Activated CD4-positive, alpha-beta memory T cell treated with anti-CD3 and anti-CD28 coated beads for 36 hours (primary cell): ENCODE measurements at regions not wholly inside any gene's neighbourhood (a gene's known extent, or its start where the extent isn't known, plus 50 kb on each side); places are given as distances from the start of the nearest gene placed in this dataset.

Experiments
- CTCF ChIA-PET: fragments of 350-600 bp; sonication (Branson Sonifier 250); formaldehyde crosslinking; loops from one replicate; lab custom pipeline; 2021; ENCODE audit warnings: antibody characterized with exemption, inconsistent platforms; lab: Charles Lee
- POLR2A ChIA-PET: fragments of 350-600 bp; sonication (Branson Sonifier 250); formaldehyde crosslinking; loops from one replicate; lab custom pipeline; 2021; ENCODE audit warnings: antibody characterized with exemption; lab: Charles Lee
- DNase-seq: peaks from one replicate; pipeline ENCODE4 v3.0.0-alpha.2; 2020
- H3K27ac Mint-ChIP-seq: one replicate; pipeline ENCODE4 v1.8.0; 2021; ENCODE audit warnings: mixed read lengths
- H3K27me3 Mint-ChIP-seq: one replicate; pipeline ENCODE4 v1.8.0; 2021; ENCODE audit warnings: mixed read lengths
- H3K36me3 Mint-ChIP-seq: one replicate; pipeline ENCODE4 v1.8.0; 2021; ENCODE audit warnings: mixed read lengths
- H3K4me1 Mint-ChIP-seq: one replicate; pipeline ENCODE4 v1.8.0; 2021; ENCODE audit warnings: low read depth, mixed read lengths
- H3K4me3 Mint-ChIP-seq: one replicate; pipeline ENCODE4 v1.8.0; 2021; ENCODE audit warnings: mild to moderate bottlenecking, mixed read lengths
- H3K9me3 Mint-ChIP-seq: one replicate; pipeline ENCODE4 v1.8.0; 2021; ENCODE audit warnings: mixed read lengths
- intact Hi-C: fragments of 100-400 bp; cut with micrococcal nuclease; formaldehyde crosslinking; loops from one replicate; pipeline ENCODE4 v1.15.1; 2023

DNA sequence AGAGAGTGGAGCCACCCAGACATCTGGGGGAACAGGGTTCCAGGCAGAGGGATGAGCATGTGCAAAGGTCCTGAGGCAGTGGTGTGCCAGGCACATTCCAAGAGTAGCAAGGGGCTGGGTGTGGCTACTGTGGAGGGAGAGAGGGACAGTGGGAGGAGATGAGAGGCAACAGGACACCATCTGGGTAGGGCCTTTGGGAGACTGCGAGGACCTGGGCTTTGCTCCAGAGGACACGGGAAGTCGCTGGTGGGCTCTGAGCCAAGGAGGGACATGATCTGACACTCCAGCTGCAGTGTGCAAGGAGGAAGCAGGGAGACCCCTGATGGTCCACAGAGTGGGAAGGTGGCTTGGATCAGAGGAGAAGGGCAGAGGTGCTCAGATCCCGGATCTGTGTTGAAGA is 56.7 kb upstream of the MED9 start:
- Mint-ChIP-seq H3K4me3 (no peak overlapping the region), H3K27me3 (no peaks in the 10 kb centered on the region)
- CTCF ChIA-PET: no interaction called here

GRCh38 chr17:17420561-17421269 is 56.1 kb upstream of the MED9 start:
- POLR2A ChIA-PET: no interaction called here
- no peak for DNase-seq
- Mint-ChIP-seq H3K27ac (no peak overlapping the region), H3K27me3 (no peaks in the 10 kb centered on the region), H3K9me3 (peaks cover 3% of the 10 kb centered on the region), H3K4me3 (no peak overlapping the region), H3K36me3 (peaks cover 2% of the 10 kb centered on the region), H3K4me1 (peaks cover 17% of the 10 kb centered on the region)
- intact Hi-C loops: no loop called here
- CTCF ChIA-PET: no interaction called here

More for the DNA sequence above, 56.7 kb upstream of the MED9 start:
- intact Hi-C loops: no loop called here
- Mint-ChIP-seq H3K27ac (no peak overlapping the region), H3K36me3 (peaks cover 2% of the 10 kb centered on the region), H3K9me3 (peaks cover 3% of the 10 kb centered on the region), H3K4me1 (peaks cover 17% of the 10 kb centered on the region)
- DNase-seq: no peak
- POLR2A ChIA-PET: no interaction called here

- H3K27ac Mint-ChIP-seq: no peak overlapping the region
Observed at GRCh38 chr17:17421346-17422216, 55.2 kb upstream of the MED9 start.

GRCh38 chr17:17422217-17422610 is 54.6 kb upstream of the MED9 start:
- no peak overlapping the region for H3K4me3 Mint-ChIP-seq
- POLR2A ChIA-PET: no interaction called here
- intact Hi-C loops: no loop called here
- CTCF ChIA-PET: no interaction called here
- peaks cover 3% of the 10 kb centered on the region for H3K4me1 Mint-ChIP-seq
- H3K36me3 Mint-ChIP-seq: peaks cover 2% of the 10 kb centered on the region
- no peak overlapping the region for H3K27ac Mint-ChIP-seq
- H3K9me3 Mint-ChIP-seq: peaks cover 3% of the 10 kb centered on the region
- H3K27me3 Mint-ChIP-seq: no peaks in the 10 kb centered on the region
- no peak for DNase-seq

More at GRCh38 chr17:17421346-17422216, 55.2 kb upstream of the MED9 start:
- POLR2A ChIA-PET: no interaction called here
- CTCF ChIA-PET: no interaction called here
- Mint-ChIP-seq H3K4me3 (no peak overlapping the region), H3K36me3 (peaks cover 2% of the 10 kb centered on the region), H3K9me3 (peaks cover 3% of the 10 kb centered on the region), H3K4me1 (peaks cover 9% of the 10 kb centered on the region), H3K27me3 (no peaks in the 10 kb centered on the region)
- DNase-seq: no peak
- intact Hi-C loops: no loop called here

DNA sequence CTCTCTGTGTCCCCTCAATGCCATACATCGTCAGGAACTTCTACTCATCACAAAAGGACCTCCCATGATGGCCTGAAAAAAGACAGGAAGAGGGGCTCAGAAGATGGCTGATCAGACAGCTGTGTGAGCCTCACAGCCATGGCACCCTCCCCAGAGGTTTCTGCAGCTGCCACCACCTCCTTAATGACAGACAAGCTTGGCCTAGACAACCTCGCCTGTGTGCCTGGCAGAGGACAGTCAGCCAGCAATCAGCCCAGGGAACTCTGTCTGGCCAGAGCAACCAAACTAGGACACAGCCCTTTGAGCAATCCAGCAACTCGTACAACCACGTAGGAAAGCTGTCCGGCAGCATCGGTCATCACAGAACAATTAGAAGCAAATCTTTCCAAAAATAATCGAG is 54.2 kb upstream of the MED9 start:
- intact Hi-C loops: no loop called here
- Mint-ChIP-seq H3K27me3 (no peaks in the 10 kb centered on the region), H3K9me3 (peaks cover 3% of the 10 kb centered on the region), H3K27ac (no peak overlapping the region), H3K4me3 (no peak overlapping the region), H3K36me3 (peaks cover 2% of the 10 kb centered on the region), H3K4me1 (peaks cover 3% of the 10 kb centered on the region)
- ChIA-PET CTCF (no interaction called here), POLR2A (no interaction called here)
- DNase-seq: no peak

- CTCF ChIA-PET: interaction anchor here (1.1 kb wide), 1 partner anchor 69 kb away, joined by 4 read pairs; no protein-coding TSS in a partner anchor
- POLR2A ChIA-PET: no interaction called here
- peaks cover under 1% of the 10 kb centered on the region for H3K4me1 Mint-ChIP-seq
- no peak overlapping the region for H3K27ac Mint-ChIP-seq
- peaks cover 3% of the 10 kb centered on the region for H3K9me3 Mint-ChIP-seq
- H3K36me3 Mint-ChIP-seq: peaks cover 2% of the 10 kb centered on the region
- no peak overlapping the region for H3K4me3 Mint-ChIP-seq
- H3K27me3 Mint-ChIP-seq: no peaks in the 10 kb centered on the region
- no peak for DNase-seq
- intact Hi-C loops: no loop called here
Observed at GRCh38 chr17:17423656-17424055, 53.1 kb upstream of the MED9 start.

- peaks cover 3% of the 10 kb centered on the region for H3K9me3 Mint-ChIP-seq
- no peaks in the 10 kb centered on the region for H3K27me3 Mint-ChIP-seq
- ChIA-PET POLR2A (no interaction called here), CTCF (no interaction called here)
- H3K4me3 Mint-ChIP-seq: no peak overlapping the region
- no peaks in the 10 kb centered on the region for H3K4me1 Mint-ChIP-seq
- H3K27ac Mint-ChIP-seq: no peak overlapping the region
- H3K36me3 Mint-ChIP-seq: peaks cover 2% of the 10 kb centered on the region
- intact Hi-C loops: no loop called here
- no peak for DNase-seq
Observed at GRCh38 chr17:17424552-17424951, 52.2 kb upstream of the MED9 start.

DNA sequence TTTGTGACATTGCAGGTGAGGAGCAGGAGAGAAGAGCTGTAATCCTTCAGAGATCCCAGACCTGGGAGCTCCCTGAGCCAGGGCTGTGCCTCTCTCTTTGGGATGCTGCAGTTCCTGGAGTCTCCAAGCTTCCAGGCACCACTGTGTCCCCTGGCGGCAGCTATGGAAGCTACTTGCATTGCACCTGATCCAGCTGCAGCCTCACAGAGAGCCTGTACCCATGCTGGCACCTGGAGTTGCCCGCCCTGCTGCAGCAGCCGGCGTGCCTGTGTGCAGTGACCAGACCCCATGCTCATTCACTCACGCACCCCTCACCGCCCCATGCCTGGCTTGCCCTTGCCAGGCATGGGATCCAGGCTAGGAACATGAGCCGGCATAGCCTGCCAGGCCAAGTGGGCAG is 51.8 kb upstream of the MED9 start:
- H3K27me3 Mint-ChIP-seq: peaks cover 4% of the 10 kb centered on the region
- DNase-seq: no peak
- no peaks in the 10 kb centered on the region for H3K4me1 Mint-ChIP-seq
- no peak overlapping the region for H3K27ac Mint-ChIP-seq
- ChIA-PET POLR2A (no interaction called here), CTCF (no interaction called here)
- peaks cover 3% of the 10 kb centered on the region for H3K9me3 Mint-ChIP-seq
- H3K4me3 Mint-ChIP-seq: no peak overlapping the region
- H3K36me3 Mint-ChIP-seq: peaks cover 2% of the 10 kb centered on the region
- intact Hi-C loops: no loop called here

GRCh38 chr17:17425591-17425990 is 51.2 kb upstream of the MED9 start:
- H3K27ac Mint-ChIP-seq: no peak overlapping the region
- H3K36me3 Mint-ChIP-seq: peaks cover 2% of the 10 kb centered on the region
- H3K27me3 Mint-ChIP-seq: peaks cover 4% of the 10 kb centered on the region
- no peak for DNase-seq
- ChIA-PET CTCF (interaction anchor here (0.6 kb wide), 1 partner anchor 34 kb away, joined by 3 read pairs; no protein-coding TSS in a partner anchor), POLR2A (no interaction called here)
- intact Hi-C loops: no loop called here
- peaks cover 3% of the 10 kb centered on the region for H3K9me3 Mint-ChIP-seq
- no peak overlapping the region for H3K4me3 Mint-ChIP-seq
- H3K4me1 Mint-ChIP-seq: no peaks in the 10 kb centered on the region

GRCh38 chr17:17426184-17426583 is 50.6 kb upstream of the MED9 start:
- ChIA-PET POLR2A (interaction anchor here (0.6 kb wide), 1 partner anchor 18 kb away, joined by 3 read pairs; no protein-coding TSS in a partner anchor), CTCF (interaction anchor here (0.6 kb wide), 1 partner anchor 34 kb away, joined by 3 read pairs; no protein-coding TSS in a partner anchor)
- no peaks in the 10 kb centered on the region for H3K4me1 Mint-ChIP-seq
- DNase-seq: no peak
- peaks cover 3% of the 10 kb centered on the region for H3K9me3 Mint-ChIP-seq
- H3K4me3 Mint-ChIP-seq: no peak overlapping the region
- no peak overlapping the region for H3K27ac Mint-ChIP-seq
- intact Hi-C loops: no loop called here
- peaks cover 4% of the 10 kb centered on the region for H3K27me3 Mint-ChIP-seq
- peaks cover 2% of the 10 kb centered on the region for H3K36me3 Mint-ChIP-seq
